Right renal pelvis (tissue), 4 donors: ENCODE measurements at regions not wholly inside any gene's neighbourhood (a gene's known extent, or its start where the extent isn't known, plus 50 kb on each side); places are given as distances from the start of the nearest gene placed in this dataset.
"Not testable (repeated sequence)": the region's sequence is repeated elsewhere in the genome, so short reads cannot be mapped to it uniquely, and the experiment has no call there.

ENCODE experiments used
- DNase-seq, 4 donors: peaks; one replicate each; pipeline ENCODE4 v3.0.0-alpha.2; 2013; ENCODE audit warnings: low read depth in 4 of 4, low spot score in 3 of 4, missing footprints in 1 of 4

DNA sequence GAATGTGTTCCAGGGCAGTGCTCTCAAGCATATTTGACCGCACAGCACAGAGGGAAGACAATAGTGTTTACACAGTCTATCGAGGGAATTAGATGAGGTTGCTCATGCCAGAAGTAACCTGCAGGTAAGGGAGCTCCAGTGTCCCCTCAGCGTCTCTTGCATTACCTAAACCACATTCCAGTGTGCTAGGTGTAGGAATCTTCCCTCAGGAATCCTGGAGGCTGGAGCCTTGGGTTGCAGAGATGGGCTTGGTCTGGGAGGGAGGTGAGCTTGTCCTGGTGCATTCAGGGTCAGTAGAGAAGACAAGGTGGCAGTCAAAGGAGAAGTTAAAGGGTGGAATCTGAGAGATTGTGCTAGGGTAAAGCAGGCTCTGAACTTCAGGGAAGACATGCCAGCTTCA is 56.3 kb downstream of the SOX14 start:
- DNase-seq: no peak

DNA sequence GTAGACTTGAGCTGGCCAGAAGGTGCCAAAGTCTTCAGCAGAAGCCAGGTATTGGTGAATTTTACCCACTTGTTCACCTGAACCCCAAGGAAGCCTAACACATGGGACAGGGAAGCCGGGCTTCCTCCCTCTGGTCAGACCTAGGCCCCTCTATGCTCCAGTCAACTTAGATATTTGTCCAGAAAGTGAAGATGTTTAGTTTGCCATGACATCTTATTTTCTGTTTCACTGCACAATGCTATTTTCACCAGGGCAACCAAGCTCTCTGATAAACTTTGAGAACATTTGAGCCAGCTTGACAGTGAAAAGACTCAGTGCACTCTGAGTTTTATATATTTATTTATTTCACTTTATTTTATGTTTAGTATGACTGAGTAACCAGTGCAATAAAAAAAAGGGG is 71.0 kb downstream of the SOX14 start:
- DNase-seq: no peak

DNA sequence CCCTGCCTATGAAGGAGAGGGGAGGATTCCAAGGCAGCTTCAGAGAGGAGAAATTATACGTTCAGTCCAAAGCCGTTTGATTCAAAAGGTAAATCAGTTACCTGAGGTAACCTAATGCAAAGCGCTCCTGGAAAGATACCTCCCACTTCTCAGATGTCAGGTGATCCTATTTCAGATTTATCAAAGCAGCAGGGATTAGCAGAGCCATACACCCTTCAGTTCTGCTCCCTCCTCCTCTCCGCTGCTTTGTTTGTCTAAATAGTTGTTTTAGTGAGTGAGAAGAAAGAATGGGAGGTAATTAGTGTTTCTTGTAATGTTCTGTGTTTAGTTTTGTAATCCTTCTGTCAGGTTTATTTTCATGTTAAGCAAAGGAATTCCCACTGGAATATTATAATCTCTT is 81.1 kb downstream of the SOX14 start:
- DNase-seq: no peak

DNA sequence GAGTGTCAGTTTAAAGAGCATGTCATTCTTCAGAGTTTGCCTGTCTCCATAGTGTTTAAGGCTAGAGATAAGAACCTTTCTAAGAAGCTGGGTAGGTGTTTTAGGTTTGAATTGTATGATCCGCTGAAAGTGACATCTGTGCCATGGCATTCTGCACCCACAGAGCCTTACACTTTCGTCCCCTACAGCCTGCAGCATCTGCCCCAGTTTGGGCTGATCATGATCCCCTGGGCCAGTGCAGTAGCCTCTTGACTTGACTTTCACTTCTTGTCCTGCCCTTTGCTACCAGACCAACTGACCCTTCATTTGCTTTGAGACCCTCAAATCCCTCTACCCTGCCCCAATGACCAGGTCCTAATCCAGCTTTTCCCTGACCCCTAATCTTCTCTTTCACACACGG is 81.6 kb downstream of the SOX14 start:
- no peak for DNase-seq

DNA sequence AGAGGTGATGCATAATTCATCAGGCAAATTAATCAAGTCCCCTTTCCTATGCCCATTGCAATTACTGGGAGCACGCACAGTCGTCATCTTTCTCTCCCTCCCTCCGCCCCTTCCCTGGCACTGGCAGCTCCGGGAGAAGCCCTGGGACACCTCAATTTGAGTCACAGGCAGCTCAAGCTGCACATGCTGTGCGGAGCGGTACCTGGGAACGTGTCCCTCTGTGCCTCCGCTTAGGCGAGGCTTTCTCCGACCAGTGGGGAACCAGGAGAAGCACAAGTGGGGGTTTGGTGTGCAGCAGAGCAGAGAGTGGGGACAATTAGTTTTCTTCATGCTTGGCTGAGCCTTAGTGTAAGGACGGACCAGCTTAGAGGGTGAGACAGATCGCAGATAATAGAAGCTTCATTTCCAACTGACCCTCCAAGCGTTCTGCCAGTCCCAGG is 88.3 kb downstream of the SOX14 start:
- DNase-seq: no peak

DNA sequence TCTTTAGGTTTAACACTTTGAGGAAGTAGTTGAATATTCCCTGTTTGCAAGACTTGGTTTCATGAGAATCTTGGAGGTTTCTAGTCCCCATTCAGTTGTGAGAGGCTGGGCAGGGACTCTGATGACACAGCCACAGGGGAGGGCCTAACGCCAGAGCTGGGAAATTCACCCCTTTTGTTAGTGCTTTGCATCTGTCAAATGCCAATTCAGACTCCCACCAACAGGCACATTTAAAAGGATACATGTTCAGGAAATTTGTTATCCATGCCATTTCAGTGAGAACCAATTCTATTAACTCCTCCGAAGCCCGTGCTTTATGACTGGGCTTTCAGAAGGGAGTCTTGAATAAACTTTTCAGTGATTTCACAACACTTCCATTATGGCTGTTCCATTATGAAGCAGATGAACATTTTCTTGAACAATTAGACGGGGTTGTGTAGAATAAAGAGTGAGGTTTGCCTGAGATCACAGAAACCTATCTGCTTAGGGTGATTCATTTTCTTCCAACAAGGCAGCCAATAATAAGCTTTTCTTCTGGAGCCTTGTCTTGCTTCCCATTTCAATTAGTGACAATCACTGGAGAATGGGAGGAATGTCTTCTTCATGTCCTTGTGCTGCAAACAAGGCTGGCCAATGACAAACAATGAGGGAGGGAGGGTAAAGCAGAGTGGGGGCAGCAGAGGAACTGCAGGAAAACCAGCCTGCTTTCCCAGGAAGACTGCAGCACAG is 90.6 kb downstream of the SOX14 start:
- no peak for DNase-seq

DNA sequence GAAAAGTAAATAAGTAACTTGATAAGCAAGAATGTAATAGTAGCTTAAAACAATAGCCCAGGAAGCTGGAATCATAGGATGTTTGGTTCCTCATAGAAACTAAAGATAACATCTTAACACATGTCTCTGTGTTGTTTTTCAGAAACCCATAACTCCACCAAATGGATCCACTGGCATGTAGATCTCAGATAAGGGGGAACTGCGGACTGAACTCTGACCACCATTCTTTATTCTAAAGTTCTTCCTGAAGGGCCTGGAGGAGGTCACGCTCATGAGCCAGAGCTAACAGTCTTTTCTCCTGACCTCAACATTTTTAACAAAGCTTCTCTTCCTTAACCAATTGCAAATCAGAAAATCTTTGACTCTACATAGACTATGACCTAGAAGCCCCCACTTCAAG is 101.9 kb downstream of the SOX14 start:
- DNase-seq: no peak

DNA sequence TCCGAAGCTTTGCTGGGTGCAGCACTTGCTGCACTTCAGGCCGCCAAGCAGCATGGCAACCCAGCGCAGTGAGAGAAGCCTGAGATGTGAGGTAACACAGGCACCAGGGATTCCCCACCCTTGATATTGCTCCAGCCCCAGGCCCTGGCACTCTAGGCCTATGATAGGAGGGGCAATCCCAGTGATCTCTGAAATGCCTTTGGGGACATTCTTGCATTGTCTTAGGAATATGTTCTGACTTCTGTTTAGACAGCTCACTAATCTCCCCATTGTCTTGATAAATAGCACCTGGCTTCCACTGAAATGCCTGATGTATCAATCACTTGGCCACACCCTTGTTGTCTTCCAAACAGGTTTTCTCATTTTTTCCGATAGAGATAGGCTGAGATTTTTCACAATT is 102.8 kb downstream of the SOX14 start:
- DNase-seq: no peak

DNA sequence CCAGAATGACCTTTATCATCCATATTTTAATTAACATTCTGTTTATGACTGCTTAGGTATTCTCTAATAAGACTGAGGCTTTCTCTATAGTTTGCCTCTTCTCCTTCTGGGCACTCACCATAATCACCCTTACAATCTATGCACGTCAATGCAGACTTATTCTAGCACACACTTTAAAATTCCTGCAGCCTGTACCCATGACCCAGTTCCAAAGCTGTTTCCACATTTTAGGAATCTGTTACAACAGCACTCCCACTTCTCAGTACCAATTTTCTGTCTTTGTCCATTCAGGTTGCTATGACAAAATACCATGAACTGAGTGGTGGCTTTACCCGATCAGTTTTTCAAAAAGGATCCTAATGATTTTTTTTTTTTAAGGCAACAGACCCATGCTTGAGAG is 103.5 kb downstream of the SOX14 start:
- DNase-seq: no peak

DNA sequence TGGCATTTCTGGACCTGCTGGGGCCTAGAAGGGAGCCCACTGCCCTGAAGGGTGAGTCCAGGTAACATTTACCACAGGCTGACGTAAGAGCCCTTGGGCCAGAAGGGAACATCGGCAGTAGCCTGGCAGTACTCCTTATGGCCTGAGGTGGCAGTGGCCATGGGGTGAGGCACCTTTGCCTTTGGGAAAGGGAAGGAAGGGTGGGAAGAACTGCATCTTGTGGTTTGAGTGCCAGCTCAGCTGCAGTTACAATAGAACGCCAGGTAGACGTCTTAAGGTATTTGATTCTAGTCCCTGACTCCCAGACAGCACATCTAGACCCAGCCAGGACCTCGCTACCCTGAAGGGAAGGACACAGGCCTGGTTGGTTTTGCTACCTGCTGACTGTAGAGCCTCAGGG is 104.9 kb downstream of the SOX14 start:
- DNase-seq: no peak

DNA sequence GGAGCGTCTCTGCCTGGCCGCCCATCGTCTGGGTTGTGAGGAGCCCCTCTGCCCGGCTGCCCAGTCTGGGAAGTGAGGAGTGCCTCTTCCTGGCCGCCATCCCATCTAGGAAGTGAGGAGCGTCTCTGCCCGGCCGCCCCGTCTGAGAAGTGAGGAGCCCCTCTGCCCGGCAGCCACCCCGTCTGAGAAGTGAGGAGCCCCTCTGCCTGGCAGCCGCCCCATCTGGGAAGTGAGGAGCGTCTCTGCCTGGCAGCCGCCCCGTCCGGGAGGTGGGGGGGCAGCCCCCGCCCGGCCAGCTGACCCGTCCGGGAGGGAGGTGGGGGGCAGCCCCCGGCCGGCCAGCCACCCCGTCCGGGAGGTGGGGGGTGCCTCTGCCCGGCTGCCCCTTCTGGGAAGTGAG is 108.5 kb downstream of the SOX14 start:
- not testable (repeated sequence) for DNase-seq

DNA sequence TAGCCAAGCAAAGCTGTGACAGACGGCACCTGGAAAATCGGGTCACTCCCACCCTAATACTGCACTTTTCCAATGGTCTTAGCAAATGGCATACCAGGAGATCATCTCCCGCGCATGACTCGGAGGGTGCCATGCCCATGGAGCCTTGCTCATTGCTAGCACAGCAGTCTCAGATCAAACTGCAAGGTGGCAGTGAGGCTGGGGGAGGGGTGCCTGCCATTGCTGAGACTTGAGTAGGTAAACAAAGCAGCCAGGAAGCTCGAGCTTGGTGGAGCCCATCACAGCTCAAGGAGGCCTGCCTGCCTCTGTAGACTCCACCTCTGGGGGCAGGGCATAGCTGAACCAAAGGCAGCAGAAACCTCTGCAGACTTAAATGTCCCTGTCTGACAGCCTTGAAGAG is 113.1 kb upstream of the CLDN18 start:
- DNase-seq: not testable (repeated sequence)

DNA sequence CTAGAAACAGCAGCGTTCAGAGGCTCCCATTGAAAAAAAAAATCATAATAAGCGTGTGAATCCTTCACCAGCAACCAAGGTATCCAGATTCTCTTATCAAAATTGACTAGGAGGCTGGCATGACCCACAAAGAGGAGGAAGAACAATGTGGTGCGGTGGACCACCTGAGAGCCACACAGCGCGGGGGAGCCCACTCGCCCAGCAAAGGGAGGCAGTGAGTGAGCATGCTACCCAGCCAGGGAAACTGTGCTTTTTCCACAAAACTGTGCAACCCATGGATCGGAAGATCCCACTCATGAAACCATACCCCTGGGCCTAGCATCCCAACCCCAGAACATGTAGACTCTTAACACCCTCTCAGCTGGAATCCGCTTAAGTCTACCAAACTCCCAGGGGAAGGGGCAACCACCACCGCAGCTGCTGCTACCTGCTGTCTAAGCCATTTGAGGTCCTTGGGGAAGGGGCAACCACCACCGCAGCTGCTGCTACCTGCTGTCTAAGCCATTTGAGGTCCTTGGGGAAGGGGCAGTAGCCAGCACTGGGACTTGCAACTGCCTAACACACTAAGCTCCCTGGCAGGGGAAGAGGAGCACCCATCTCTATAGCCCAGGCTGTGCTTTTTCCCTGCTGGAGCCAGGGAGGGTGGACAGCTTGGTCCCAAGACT is 102.8 kb upstream of the CLDN18 start:
- no peak for DNase-seq

DNA sequence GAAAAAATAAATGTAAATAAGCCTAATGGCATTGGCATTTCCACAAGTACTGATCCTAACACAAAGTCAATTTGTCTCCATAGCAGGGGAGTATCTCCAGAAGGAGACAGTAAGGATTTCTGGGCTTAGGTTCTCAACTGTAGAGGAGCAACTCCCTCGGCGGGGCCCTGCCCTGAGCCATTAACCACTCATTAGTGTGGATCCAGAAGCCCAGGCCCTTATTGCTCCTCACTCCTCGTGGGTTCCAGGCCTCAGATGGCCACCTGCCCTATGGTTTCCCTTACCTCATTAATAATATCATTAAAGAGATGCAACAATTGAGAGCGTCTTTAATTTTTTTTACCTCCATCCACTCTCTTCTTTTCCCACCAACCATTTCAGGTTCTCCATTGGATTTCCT is 85.3 kb upstream of the CLDN18 start:
- no peak for DNase-seq

DNA sequence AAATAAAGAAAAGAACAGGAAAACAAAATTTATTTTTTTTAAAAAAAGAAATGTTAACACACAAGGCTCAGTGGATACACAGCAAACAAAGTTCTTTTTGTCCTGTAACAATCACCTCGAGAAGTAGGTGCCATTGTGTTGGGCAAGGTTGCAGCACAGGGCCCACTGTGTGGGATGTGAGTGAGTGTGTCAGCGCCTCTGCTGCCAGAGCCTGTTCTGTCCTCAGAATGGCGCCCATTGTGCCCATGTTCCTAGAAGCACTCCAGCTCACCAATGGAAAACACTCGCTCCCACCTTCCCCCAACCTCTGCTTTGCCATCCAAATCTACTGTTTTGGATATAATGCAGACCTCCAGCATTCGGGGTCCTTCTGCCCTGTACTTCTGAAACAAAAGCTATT is 84.9 kb upstream of the CLDN18 start:
- no peak for DNase-seq

DNA sequence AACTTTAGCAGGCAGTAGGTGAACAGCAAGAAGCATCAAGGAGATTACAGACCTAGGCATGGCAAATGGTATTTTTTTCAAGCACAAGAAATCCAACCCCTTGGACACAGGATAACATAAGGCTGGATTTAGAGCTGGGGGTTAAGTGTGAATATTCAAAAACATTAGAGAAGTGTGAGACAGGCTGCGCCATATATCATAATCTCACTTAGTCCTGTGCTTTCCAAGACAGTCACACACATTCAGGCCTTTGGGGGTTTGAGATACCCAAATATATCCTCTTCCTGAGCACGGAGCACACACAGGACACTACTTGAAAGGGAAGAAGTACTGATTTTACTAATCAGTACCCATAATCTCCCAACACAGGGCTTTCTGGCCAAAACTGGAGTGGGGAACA is 83.0 kb upstream of the CLDN18 start:
- DNase-seq: no peak

DNA sequence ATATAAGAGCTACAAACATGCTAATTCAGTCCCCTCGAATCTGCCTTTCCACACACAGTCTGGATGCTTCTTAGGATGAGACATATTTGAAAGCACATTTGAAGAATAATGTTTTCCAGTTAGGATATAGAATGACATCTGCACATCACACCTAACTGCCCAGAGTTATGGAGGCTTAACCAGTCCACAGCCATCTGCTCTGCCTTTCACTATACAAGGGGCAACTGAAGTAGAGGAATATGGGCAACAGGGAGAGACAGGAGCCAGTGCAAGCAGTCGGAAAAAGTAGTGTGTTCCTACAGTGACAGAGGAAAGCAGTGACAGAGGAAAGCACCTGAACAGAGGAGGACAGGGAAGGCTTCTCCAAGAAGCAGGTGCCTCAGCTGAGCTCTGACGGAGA is 79.0 kb upstream of the CLDN18 start:
- no peak for DNase-seq

DNA sequence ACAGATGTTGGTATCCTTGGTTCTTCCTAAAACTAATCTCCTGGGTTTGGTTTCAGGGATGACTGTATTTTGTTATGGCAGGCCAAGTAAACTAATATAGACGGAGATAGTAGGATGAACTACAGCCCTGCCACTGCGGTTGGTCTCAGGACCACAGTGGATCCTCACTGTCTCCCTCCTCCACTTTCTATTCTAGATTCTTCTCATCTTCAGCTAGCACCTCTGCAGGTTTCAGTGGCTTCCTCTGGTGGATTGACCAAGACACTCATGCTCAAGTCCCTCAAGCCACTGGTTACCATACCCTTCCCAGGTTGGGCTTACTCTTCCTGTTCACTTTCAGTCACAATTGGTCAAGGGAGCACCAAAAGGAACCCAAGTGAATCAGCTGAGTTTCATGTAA is 71.1 kb upstream of the CLDN18 start:
- DNase-seq: no peak

DNA sequence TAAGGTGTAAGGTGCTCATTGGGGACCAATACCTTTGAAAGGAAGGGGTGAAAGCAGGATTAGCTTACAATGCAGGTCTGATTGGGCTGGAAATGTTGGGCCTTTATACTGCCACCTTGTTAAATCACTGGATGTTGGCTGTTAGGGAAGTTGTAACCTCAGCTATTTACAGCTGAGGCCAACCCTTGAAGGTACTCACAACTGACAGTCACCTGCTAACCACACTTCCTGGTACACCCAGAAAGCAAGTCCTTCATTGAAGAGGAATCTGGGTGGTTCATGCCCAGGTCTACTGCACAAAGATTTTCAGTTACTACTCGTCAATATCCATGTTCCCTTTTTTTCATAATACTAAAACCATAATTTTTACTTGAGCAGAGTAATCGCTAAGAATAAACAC is 65.4 kb upstream of the CLDN18 start:
- DNase-seq: no peak

DNA sequence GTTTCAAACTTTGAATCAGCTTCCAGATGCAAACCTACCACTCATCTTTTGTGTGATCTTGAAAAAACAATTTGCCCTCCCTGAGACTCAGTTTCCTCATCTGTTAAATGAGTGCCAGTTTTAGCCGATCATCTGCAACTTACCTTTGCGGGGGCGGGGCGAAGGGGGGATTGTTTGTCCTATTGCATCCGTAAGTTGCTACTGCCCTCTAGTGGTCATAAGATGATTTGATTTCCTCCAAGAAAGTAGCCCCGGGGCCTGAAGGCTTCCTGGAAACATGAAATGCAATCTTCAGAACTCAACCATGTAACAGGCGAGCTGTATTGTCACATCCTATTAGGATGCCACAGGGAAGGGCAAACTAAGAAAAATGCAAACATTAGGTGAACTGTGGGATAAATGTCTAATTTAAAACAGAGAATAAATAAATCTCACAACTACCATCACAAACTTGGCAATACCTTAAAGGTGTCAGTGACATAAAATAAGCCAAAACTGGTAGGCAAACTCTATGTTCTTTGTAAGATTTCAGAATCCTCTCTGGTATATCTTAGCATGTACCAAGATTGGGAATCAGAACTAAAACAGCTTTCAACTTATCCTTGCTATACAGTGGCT is 63.5 kb upstream of the CLDN18 start:
- DNase-seq: peak; percentile 38 to 51 (median 42)

DNA sequence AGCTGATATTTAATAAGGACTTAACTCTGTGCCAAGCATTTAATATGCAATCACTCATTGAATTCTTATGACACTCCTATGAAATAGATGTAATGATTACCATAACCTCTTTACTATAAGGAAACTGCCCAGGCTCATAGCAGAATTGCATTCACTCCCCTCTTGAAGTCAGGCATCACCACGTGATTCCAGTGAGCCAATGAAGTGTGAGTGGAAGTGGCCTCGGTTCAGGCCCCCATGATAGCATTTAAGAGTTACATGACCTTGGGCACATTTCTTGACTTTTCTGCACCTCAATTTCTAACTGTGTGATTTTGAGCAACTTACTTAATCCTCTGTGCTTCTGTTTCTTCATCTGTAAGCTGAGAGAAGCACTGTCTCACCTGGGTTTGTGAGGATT is 62.8 kb upstream of the CLDN18 start:
- no peak for DNase-seq

DNA sequence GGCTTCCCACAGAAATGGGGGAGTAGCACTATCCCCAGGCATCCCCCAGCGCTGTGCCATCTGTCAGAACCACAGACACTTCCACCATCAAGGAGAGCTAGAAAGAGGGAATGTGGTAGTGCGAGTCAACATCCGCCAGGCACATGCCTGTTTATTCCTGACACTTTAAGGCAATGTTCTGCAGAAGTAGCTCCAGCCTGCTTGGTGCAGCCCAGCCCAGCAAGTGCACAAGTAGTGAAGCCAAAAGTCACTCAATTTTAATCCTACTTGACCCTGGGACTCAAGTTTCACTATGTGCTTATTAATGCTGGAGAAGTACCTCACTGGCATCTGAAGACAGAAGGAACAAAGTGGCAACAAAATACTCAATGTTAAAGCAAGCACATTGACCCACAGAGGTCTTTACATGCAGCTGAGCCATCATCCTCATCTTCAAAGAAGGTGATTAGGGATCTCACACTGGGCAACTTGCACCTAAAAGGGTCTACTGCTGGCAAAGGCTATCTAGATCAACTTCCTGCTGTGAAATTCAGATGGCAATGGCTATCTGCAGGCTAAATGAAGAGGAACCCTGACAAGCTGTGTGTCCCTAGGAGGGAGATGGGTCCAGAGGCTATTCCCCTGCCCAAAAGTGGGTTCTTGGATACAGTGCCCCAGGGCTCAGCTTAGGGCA is 61.4 kb upstream of the CLDN18 start:
- DNase-seq: no peak
